Large intestine (tissue), 3 donors: ENCODE measurements at regions not wholly inside any gene's neighbourhood (a gene's known extent, or its start where the extent isn't known, plus 50 kb on each side); places are given as distances from the start of the nearest gene placed in this dataset.
"Not testable (repeated sequence)": the region's sequence is repeated elsewhere in the genome, so short reads cannot be mapped to it uniquely, and the experiment has no call there.

ENCODE experiments used
- DNase-seq, 2 donors: peaks; one replicate each; pipeline versions ENCODE4 v3.0.0 to v3.0.0-alpha.2; 2013
- H3K27ac ChIP-seq: one replicate; pipeline ENCODE4 v1.5.1; 2013; ENCODE audit warnings: low read length
- H3K27me3 ChIP-seq: 2 replicates; pipeline ENCODE4 v1.6.1; 2013; ENCODE audit warnings: low read length; ENCODE audit not compliant: control insufficient read depth, insufficient read depth
- H3K36me3 ChIP-seq: 2 replicates; pipeline ENCODE4 v1.6.1; 2013; ENCODE audit warnings: low read length; ENCODE audit not compliant: control insufficient read depth, insufficient read depth
- H3K4me1 ChIP-seq: one replicate; pipeline ENCODE4 v1.6.1; 2013; ENCODE audit warnings: low read length; ENCODE audit not compliant: control insufficient read depth, insufficient read depth
- H3K4me3 ChIP-seq: one replicate; pipeline ENCODE4 v1.5.1; 2013; ENCODE audit warnings: low read length
- H3K9me3 ChIP-seq: one replicate; pipeline ENCODE4 v1.6.1; 2013; ENCODE audit warnings: mild to moderate bottlenecking, low read depth, low read length, moderate library complexity; ENCODE audit not compliant: control insufficient read depth
- WGBS: methylation state at CpG from one replicate; pipeline ENCODE4 v1.1.5; 2013; ENCODE audit warnings: low lambda C conversion rate; ENCODE audit not compliant: insufficient coverage; 5-methylcytosine and 5-hydroxymethylcytosine counted together

GRCh38 chr16:29128732-29129457 is 144.0 kb downstream of the LAT start:
- not testable (repeated sequence) for H3K4me3 ChIP-seq, H3K9me3 ChIP-seq, H3K27me3 ChIP-seq, H3K4me1 ChIP-seq, H3K27ac ChIP-seq, DNase-seq, H3K36me3 ChIP-seq
- no CpG with 5 or more reads among the region's 20 CpGs for WGBS

- DNase-seq, H3K4me3 ChIP-seq, H3K27me3 ChIP-seq, H3K36me3 ChIP-seq, H3K9me3 ChIP-seq, H3K4me1 ChIP-seq, H3K27ac ChIP-seq: not testable (repeated sequence)
- WGBS, result no CpG with 5 or more reads among the region's 29 CpGs
Observed at GRCh38 chr16:29127806-29128420, 143.1 kb downstream of the LAT start.

GRCh38 chr16:29126616-29127015 is 141.8 kb downstream of the LAT start:
- WGBS, result no CpG with 5 or more reads among the region's 5 CpGs
- H3K4me3 ChIP-seq, result no peak overlapping the region
- DNase-seq, result no peak
- H3K9me3 ChIP-seq, result no peaks in the 10 kb centered on the region
- no peaks in the 10 kb centered on the region for H3K36me3 ChIP-seq
- H3K4me1 ChIP-seq, result no peaks in the 10 kb centered on the region
- no peak overlapping the region for H3K27ac ChIP-seq
- H3K27me3 ChIP-seq, result no peaks in the 10 kb centered on the region

- H3K4me1 ChIP-seq, result no peaks in the 10 kb centered on the region
- H3K4me3 ChIP-seq, result no peak overlapping the region
- no peaks in the 10 kb centered on the region for H3K36me3 ChIP-seq
- H3K27ac ChIP-seq, result no peak overlapping the region
- WGBS, result no CpG with 5 or more reads among the region's 15 CpGs
- DNase-seq, result no peak
- no peaks in the 10 kb centered on the region for H3K27me3 ChIP-seq
- no peaks in the 10 kb centered on the region for H3K9me3 ChIP-seq
Observed at GRCh38 chr16:29126057-29126494, 141.2 kb downstream of the LAT start.

GRCh38 chr16:29124828-29125227 is 140.0 kb downstream of the LAT start:
- H3K27ac ChIP-seq, result no peak overlapping the region
- DNase-seq, result no peak
- no peak overlapping the region for H3K4me3 ChIP-seq
- H3K9me3 ChIP-seq, result no peaks in the 10 kb centered on the region
- WGBS, result no CpG with 5 or more reads among the region's 8 CpGs
- H3K27me3 ChIP-seq, result no peaks in the 10 kb centered on the region
- H3K36me3 ChIP-seq, result no peaks in the 10 kb centered on the region
- H3K4me1 ChIP-seq, result no peaks in the 10 kb centered on the region

GRCh38 chr16:29124162-29124561 is 139.3 kb downstream of the LAT start:
- 96% methylated on average over 6 of the region's 7 CpGs for WGBS
- H3K36me3 ChIP-seq, H3K27ac ChIP-seq, DNase-seq, H3K9me3 ChIP-seq, H3K27me3 ChIP-seq, H3K4me1 ChIP-seq, H3K4me3 ChIP-seq: not testable (repeated sequence)

- not testable (repeated sequence) for H3K27ac ChIP-seq, H3K27me3 ChIP-seq, H3K36me3 ChIP-seq, H3K4me3 ChIP-seq, DNase-seq, H3K9me3 ChIP-seq, H3K4me1 ChIP-seq
- no CpG with 5 or more reads among the region's 11 CpGs for WGBS
Observed at GRCh38 chr16:29120680-29121079, 135.8 kb downstream of the LAT start.

GRCh38 chr16:29118301-29118957 is 133.6 kb downstream of the LAT start:
- not testable (repeated sequence) for H3K4me1 ChIP-seq, H3K4me3 ChIP-seq, H3K27ac ChIP-seq, DNase-seq, H3K36me3 ChIP-seq, H3K27me3 ChIP-seq, H3K9me3 ChIP-seq
- WGBS, result no CpG with 5 or more reads among the region's 15 CpGs

- Histone ChIP-seq H3K4me3 (no peak overlapping the region), H3K36me3 (no peaks in the 10 kb centered on the region), H3K9me3 (no peaks in the 10 kb centered on the region), H3K4me1 (peaks cover 7% of the 10 kb centered on the region), H3K27ac (no peak overlapping the region), H3K27me3 (no peaks in the 10 kb centered on the region)
- DNase-seq, result no peak
- 60% methylated on average over 1 of the region's 7 CpGs for WGBS
Observed at GRCh38 chr16:29117631-29118030, 132.8 kb downstream of the LAT start.

- Histone ChIP-seq H3K36me3 (no peaks in the 10 kb centered on the region), H3K27me3 (no peaks in the 10 kb centered on the region), H3K4me3 (no peak overlapping the region), H3K27ac (no peak overlapping the region), H3K4me1 (peaks cover 7% of the 10 kb centered on the region), H3K9me3 (no peaks in the 10 kb centered on the region)
- WGBS, result no CpG with 5 or more reads among the region's 14 CpGs
- no peak for DNase-seq
Observed at GRCh38 chr16:29116980-29117379, 132.1 kb downstream of the LAT start.
